HG03045 (cell line): ENCODE measurements at regions not wholly inside any gene's neighbourhood (a gene's known extent, or its start where the extent isn't known, plus 50 kb on each side); places are given as distances from the start of the nearest gene placed in this dataset.

Source experiments
- ATAC-seq: cut with Tn5 transposase; IDR thresholded peaks from one replicate; pipeline ENCODE4 v1.9.1; 2021; ENCODE audit warnings: mild to moderate bottlenecking, moderate library complexity; ENCODE audit not compliant: unreplicated experiment

DNA sequence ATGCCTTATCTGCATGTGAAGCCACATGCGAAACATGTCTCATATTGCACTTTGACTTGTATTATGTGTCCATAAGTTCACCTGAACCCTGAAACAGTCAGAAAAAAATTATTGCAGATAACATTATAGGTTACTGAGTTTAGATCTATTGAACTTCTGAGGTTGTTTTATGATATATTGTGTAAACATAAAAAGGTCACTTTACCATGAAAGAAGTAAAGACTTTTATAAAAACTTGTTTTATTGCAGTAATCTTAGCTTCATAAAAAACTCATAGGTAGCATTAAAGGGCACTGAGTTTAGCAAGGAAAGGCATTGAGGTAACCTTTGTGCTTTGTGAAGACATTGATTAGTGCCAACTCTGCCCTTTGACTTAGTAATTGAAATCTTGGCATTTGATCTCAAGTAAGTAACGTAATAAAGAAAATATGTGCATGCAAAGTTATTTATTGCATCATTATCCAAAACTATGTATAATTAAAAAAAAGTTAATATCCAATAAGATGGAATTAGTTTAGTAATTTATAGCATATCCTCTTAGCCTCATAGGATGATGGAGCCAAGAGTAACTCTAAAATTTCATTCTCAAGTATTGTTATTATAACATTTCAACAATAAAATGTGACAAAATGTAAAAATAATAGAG, 313.3 kb upstream of the ATP2B1 start:
- no peak for ATAC-seq

- ATAC-seq = no peak
Measured at GRCh38 chr12:90020881-90021280, 312.2 kb upstream of the ATP2B1 start.

GRCh38 chr12:90020436-90020835, 311.8 kb upstream of the ATP2B1 start:
- ATAC-seq = no peak

DNA sequence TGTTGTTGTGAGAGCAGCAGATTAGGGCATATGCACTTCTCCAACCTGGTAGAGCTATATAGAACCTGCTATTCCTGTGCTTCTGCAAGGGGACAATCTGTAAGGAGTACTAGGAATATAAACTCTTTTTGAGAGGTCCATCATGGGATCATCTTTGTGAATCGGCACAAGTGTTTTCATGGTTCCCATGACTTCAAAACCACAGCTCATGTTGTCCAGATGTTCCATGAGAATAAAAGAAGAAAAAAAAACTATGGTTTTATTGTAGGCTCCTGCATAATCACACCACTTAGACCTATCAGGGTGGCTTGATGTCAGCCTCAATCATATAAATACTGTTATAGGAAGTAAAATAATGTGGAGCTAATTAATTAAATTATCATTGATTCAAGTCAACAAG, 311.4 kb upstream of the ATP2B1 start:
- ATAC-seq = no peak

- no peak for ATAC-seq
Measured at GRCh38 chr12:90017316-90017715, 308.7 kb upstream of the ATP2B1 start.

- no peak for ATAC-seq
Measured at GRCh38 chr12:90015228-90015627, 306.6 kb upstream of the ATP2B1 start.

- no peak for ATAC-seq
Measured at GRCh38 chr12:90013409-90013808, 304.8 kb upstream of the ATP2B1 start.

- no peak for ATAC-seq
Measured at GRCh38 chr12:90010089-90010488, 301.5 kb upstream of the ATP2B1 start.

- no peak for ATAC-seq
Measured at GRCh38 chr12:90008277-90008676, 299.6 kb upstream of the ATP2B1 start.

GRCh38 chr12:90004319-90005074, 295.9 kb upstream of the ATP2B1 start:
- peak; percentile 48 for ATAC-seq

GRCh38 chr12:90003688-90004087, 295.1 kb upstream of the ATP2B1 start:
- no peak for ATAC-seq

DNA sequence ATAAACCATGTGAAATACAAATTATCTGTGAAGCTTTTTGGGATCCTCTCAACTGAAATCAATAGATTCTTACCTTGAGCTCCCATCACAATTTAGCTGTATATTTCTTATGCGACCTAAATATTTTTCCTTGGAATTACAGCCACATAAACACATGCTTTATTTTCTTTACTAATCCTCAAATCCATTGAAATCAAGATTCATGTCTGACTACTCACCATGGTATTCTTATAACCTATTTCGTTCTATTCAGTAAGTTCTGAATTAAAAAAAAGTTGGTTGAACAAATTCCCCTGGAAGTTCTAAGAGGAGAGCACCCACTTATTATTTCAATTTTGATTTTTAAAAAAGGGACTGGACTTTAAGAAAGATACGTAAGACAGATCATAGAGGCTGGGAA, 292.1 kb upstream of the ATP2B1 start:
- ATAC-seq = no peak

DNA sequence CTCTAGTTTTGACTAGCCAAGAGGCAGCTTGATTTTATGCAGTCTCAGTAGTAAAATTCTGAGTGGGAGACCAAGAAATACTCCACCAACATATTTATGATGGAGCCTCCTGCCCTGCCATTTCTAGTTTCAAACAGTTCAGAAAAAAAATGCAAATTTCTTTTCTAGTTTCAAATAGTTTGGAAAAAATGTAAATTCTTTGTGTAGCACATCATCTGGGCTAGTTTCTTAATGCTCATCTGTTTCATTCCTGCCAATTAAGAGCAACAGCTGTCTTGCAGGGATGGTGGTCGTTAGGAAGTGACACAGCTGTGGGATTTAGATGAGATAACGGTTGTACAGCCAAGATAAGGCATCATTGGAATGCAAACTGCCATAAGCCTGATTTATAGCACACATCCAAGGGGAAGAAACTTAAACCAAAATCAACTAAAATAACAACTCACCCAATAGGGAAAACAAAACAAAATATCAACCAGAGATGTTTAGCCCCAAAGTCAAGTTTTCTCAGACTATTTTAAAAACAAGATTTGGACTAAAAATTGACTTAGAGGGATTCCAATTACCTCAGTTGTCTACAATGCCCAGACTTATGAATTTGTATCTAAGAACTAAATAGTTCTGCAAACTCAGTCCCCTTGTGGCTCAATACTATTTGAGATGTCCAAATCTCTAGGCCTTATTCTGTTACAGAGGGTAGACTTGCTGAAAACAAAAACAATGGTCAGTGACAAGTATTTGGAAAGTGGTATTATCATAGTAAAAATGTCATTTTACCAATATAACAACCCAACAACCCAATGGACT, 291.3 kb upstream of the ATP2B1 start:
- ATAC-seq = no peak

- no peak for ATAC-seq
Measured at GRCh38 chr12:89995870-89996269, 287.2 kb upstream of the ATP2B1 start.

- no peak for ATAC-seq
Measured at GRCh38 chr12:89994911-89995310, 286.3 kb upstream of the ATP2B1 start.

GRCh38 chr12:89993632-89994031, 285.0 kb upstream of the ATP2B1 start:
- no peak for ATAC-seq

DNA sequence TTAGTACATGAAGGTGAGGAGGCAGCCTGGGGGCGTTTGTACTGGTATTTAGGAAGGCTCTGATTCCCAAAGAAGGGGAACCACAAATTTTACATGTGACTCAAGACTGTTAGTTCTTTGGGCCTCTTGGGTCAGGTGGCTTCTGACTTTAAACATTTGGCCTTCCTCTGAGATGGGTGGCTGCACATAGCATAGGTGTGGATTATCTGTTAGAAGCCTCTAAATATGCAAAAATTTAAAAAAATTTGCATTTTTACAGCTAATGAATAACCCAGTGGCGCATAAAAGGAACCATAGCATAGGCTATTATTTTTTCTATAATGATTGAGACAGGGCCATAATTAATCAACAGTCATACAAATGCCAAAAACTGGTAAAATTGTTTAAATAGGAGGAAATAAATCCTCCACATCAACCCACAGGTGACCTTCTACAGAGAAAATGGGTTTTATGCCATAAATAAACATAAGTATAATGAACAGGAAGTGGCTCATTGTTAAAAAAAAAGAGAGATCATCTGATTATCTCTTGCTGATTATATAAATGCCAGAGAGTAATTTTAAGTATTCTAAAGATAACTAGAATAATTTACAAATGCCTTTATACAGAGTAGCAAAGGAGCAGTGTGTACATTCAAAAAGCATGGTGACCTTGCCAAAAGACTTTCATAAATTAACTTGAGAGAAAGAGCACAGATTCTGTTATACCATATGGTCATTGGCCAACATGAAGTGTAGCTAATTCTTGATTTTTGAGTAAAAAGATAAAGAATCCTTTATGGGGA, 284.2 kb upstream of the ATP2B1 start:
- ATAC-seq = no peak

DNA sequence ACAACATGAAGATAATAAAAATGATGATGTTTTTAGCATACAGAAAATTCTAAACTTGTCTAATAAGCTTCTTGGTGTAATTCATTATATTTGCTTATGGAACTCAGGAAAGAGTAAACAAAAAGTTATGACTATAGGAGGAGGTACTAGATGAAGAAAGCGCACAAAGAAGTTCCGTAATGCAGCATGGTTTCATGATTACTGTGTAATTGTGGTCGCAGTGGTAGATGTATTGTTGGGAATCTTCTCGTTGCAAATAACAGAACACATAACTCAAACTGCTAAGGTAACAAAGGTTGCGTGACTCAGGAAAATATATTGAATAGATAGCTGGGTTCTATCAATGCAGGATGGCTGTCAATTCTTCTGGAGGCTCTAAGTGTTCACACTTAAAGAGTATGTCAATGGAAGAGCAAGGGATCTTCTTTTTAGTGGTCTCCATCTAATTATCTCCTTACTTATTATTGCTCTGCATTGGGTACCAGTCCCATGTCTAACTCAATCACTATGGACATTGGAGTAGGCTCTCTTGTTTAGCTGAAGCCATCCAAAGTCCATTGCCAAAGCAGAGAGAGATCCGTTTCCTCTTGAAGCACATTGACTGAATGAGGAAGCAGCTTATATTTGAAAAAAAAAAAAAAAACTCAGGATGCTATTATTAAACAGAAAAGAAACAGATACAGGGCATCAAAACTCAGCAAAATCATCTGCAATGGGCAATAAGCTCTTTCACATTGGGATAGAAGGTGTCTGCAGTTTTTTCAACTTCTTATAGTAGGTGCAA, 283.4 kb upstream of the ATP2B1 start:
- no peak for ATAC-seq

- ATAC-seq = no peak
Measured at GRCh38 chr12:89988188-89988915, 279.7 kb upstream of the ATP2B1 start.

DNA sequence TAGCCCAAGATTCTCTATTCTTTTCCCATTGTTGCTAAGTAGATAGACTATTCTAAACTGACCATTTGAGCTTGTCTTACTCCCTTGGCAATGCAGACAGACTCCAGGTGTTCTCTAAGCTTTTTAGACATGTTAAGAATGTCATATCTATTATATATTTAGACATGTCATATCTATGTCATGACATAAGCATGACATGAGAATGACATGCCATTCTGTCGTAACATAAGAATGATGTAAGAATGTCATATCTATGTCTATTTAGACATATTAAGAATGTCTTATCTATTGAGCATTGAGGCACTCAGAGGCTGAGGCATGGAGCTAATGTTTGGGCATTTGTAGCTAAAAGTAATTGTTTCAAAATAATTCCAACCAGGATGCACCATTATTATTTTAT, 277.3 kb upstream of the ATP2B1 start:
- no peak for ATAC-seq
